H1 (cell line): ENCODE measurements at regions not wholly inside any gene's neighbourhood (a gene's known extent, or its start where the extent isn't known, plus 50 kb on each side); places are given as distances from the start of the nearest gene placed in this dataset.

ENCODE experiments used
- NRF1 ChIP-seq: IDR thresholded peaks from 2 replicates; pipeline ENCODE4 v1.6.1; 2011; ENCODE audit warnings: mild to moderate bottlenecking, low read depth, low read length, improper control_type of control experiment
- POLR2A ChIP-seq, 2 experiments: IDR thresholded peaks; 1 replicate in 1 of 2; 2 replicates in 1 of 2; pipeline ENCODE4 v1.6.1; 2011; ENCODE audit warnings: low read depth in 2 of 2, low read length in 2 of 2, mild to moderate bottlenecking in 2 of 2; ENCODE audit errors: control extremely low read depth in 1 of 2
- POLR2AphosphoS5 ChIP-seq: IDR thresholded peaks from 2 replicates; pipeline ENCODE4 v1.6.1; 2011; ENCODE audit warnings: low read depth, low read length
- TF ChIP-seq, protein P1 (sequence below), 3 experiments: IDR thresholded peaks; 1 replicate in 2 of 3; 2 replicates in 1 of 3; pipeline versions ENCODE4 v1.5.1 to v1.6.1; 2011; ENCODE audit warnings: low read length in 3 of 3, mild to moderate bottlenecking in 3 of 3, inconsistent platforms in 2 of 3, low read depth in 1 of 3, moderate library complexity in 1 of 3; ENCODE audit not compliant: insufficient read depth in 1 of 3; ENCODE audit errors: control extremely low read depth in 1 of 3
- TF ChIP-seq, protein P2 (sequence below): IDR thresholded peaks from 2 replicates; pipeline ENCODE4 v1.6.1; 2012; ENCODE audit warnings: low read length, inconsistent platforms

DNA sequence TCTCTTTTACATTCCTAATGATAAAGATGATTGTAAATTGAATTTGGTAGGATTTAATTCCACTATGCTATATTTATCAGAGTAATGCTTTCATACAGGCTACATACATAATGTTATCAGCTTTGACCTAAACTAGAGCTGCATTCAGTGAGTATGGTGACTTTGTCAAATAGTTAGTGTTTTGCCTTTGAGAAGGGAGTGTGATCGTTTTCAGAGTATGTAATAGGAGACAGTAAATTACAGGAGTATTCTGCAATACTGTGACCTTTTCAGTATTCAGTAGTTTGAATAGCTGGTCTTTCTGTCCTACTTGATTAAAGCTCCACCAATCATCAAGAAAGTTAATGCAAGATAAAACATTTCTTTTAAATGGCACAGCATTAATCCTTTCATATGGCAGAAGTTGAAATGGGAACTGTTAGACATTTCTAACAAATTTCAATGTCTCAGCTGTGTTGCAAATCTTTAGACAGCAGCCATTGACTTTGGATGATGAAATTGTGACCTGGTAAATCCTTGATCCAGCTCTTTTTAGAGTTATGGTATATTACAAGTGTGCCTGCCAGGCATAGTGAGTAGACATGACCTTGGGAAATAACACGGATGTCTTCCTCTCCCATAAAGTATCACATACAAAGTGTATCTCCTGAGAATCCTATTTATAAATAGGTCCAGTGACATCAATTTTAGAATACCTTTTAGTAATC is 455.3 kb downstream of the KCTD8 start:
- TF ChIP-seq POLR2A (IDR thresholded peaks at IDR 0.05; ENCODE audit: control extremely low read depth in 1 of 2, low read depth in 2 of 2, low read length in 2 of 2) (no peak), POLR2AphosphoS5 (no peak), NRF1 (no peak)
- TF ChIP-seq, protein P1, sequence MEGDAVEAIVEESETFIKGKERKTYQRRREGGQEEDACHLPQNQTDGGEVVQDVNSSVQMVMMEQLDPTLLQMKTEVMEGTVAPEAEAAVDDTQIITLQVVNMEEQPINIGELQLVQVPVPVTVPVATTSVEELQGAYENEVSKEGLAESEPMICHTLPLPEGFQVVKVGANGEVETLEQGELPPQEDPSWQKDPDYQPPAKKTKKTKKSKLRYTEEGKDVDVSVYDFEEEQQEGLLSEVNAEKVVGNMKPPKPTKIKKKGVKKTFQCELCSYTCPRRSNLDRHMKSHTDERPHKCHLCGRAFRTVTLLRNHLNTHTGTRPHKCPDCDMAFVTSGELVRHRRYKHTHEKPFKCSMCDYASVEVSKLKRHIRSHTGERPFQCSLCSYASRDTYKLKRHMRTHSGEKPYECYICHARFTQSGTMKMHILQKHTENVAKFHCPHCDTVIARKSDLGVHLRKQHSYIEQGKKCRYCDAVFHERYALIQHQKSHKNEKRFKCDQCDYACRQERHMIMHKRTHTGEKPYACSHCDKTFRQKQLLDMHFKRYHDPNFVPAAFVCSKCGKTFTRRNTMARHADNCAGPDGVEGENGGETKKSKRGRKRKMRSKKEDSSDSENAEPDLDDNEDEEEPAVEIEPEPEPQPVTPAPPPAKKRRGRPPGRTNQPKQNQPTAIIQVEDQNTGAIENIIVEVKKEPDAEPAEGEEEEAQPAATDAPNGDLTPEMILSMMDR (IDR thresholded peaks at IDR 0.05; ENCODE audit: control extremely low read depth in 1 of 3, insufficient read depth in 1 of 3, low read depth in 1 of 3, low read length in 3 of 3), result no peak
- TF ChIP-seq, protein P2, sequence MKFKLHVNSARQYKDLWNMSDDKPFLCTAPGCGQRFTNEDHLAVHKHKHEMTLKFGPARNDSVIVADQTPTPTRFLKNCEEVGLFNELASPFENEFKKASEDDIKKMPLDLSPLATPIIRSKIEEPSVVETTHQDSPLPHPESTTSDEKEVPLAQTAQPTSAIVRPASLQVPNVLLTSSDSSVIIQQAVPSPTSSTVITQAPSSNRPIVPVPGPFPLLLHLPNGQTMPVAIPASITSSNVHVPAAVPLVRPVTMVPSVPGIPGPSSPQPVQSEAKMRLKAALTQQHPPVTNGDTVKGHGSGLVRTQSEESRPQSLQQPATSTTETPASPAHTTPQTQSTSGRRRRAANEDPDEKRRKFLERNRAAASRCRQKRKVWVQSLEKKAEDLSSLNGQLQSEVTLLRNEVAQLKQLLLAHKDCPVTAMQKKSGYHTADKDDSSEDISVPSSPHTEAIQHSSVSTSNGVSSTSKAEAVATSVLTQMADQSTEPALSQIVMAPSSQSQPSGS, result no peak
